Esophagus squamous epithelium (tissue), 4 donors: ENCODE measurements at regions not wholly inside any gene's neighbourhood (a gene's known extent, or its start where the extent isn't known, plus 50 kb on each side); places are given as distances from the start of the nearest gene placed in this dataset.

Experiments
- POLR2A ChIP-seq, 4 donors: fragments of 450-650 bp; IDR thresholded peaks; one replicate each; pipeline ENCODE4 v1.6.1; 2017; ENCODE audit warnings: antibody characterized with exemption in 4 of 4, mild to moderate bottlenecking in 4 of 4, moderate library complexity in 3 of 4
- TF ChIP-seq, protein P1 (sequence below), 6 experiments: fragments of 450-650 bp in 4 of 6; fragments of 200-600 bp in 2 of 6; sonication (generic) in 2 of 6; IDR thresholded peaks; one replicate each; pipeline ENCODE4 v1.5.1; 2016 to 2019; ENCODE audit warnings: antibody characterized with exemption in 6 of 6, mild to moderate bottlenecking in 4 of 6, moderate library complexity in 4 of 6

- TF ChIP-seq, protein P1, sequence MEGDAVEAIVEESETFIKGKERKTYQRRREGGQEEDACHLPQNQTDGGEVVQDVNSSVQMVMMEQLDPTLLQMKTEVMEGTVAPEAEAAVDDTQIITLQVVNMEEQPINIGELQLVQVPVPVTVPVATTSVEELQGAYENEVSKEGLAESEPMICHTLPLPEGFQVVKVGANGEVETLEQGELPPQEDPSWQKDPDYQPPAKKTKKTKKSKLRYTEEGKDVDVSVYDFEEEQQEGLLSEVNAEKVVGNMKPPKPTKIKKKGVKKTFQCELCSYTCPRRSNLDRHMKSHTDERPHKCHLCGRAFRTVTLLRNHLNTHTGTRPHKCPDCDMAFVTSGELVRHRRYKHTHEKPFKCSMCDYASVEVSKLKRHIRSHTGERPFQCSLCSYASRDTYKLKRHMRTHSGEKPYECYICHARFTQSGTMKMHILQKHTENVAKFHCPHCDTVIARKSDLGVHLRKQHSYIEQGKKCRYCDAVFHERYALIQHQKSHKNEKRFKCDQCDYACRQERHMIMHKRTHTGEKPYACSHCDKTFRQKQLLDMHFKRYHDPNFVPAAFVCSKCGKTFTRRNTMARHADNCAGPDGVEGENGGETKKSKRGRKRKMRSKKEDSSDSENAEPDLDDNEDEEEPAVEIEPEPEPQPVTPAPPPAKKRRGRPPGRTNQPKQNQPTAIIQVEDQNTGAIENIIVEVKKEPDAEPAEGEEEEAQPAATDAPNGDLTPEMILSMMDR (IDR thresholded peaks at IDR 0.05): no peak
- no peak for TF ChIP-seq POLR2A (IDR thresholded peaks at IDR 0.05)
Measured at GRCh38 chr5:162384225-162384624, 316.7 kb downstream of the GABRG2 start.
